ENCODE measurements at regions not wholly inside any gene's neighbourhood (a gene's known extent, or its start where the extent isn't known, plus 50 kb on each side); places are given as distances from the start of the nearest gene placed in this dataset.
"Not testable (repeated sequence)": the region's sequence is repeated elsewhere in the genome, so short reads cannot be mapped to it uniquely, and the experiment has no call there.

GRCh38 chr9:31587146-31587545 is 797.3 kb upstream of the ACO1 start:
- no peak for DNase-seq

GRCh38 chr9:31588006-31588405 is 796.4 kb upstream of the ACO1 start:
- no peak for DNase-seq

- DNase-seq = no peak
Measured at GRCh38 chr9:31588756-31589155, 795.7 kb upstream of the ACO1 start.

GRCh38 chr9:31590091-31590490 is 794.4 kb upstream of the ACO1 start:
- DNase-seq = no peak

- not testable (repeated sequence) for DNase-seq
Measured at GRCh38 chr9:31597086-31597485, 787.4 kb upstream of the ACO1 start.

- DNase-seq = no peak
Measured at GRCh38 chr9:31597977-31598376, 786.5 kb upstream of the ACO1 start.

- no peak for DNase-seq
Measured at GRCh38 chr9:31601666-31602065, 782.8 kb upstream of the ACO1 start.

- no peak for DNase-seq
Measured at GRCh38 chr9:31604531-31604930, 779.9 kb upstream of the ACO1 start.

GRCh38 chr9:31605164-31605563 is 779.3 kb upstream of the ACO1 start:
- no peak for DNase-seq

GRCh38 chr9:31606678-31607077 is 777.8 kb upstream of the ACO1 start:
- DNase-seq = no peak

GRCh38 chr9:31608416-31608815 is 776.0 kb upstream of the ACO1 start:
- DNase-seq = no peak

- DNase-seq = no peak
Measured at GRCh38 chr9:31608881-31609280, 775.6 kb upstream of the ACO1 start.

- DNase-seq = no peak
Measured at GRCh38 chr9:31612336-31613030, 772.0 kb upstream of the ACO1 start.

GRCh38 chr9:31615966-31616365 is 768.5 kb upstream of the ACO1 start:
- no peak for DNase-seq

GRCh38 chr9:31623511-31623910 is 760.9 kb upstream of the ACO1 start:
- no peak for DNase-seq

- no peak for DNase-seq
Measured at GRCh38 chr9:31629292-31629691, 755.2 kb upstream of the ACO1 start.

- no peak for DNase-seq
Measured at GRCh38 chr9:31637265-31637664, 747.2 kb upstream of the ACO1 start.

- no peak for DNase-seq
Measured at GRCh38 chr9:31637861-31638260, 746.6 kb upstream of the ACO1 start.

- no peak for DNase-seq
Measured at GRCh38 chr9:31639451-31639850, 745.0 kb upstream of the ACO1 start.

GRCh38 chr9:31669311-31669710 is 715.1 kb upstream of the ACO1 start:
- no peak for DNase-seq

- DNase-seq = no peak
Measured at GRCh38 chr9:31671011-31671410, 713.4 kb upstream of the ACO1 start.

- no peak for DNase-seq
Measured at GRCh38 chr9:31674264-31674663, 710.2 kb upstream of the ACO1 start.

GRCh38 chr9:31677415-31677814 is 707.0 kb upstream of the ACO1 start:
- no peak for DNase-seq

GRCh38 chr9:31677877-31678276 is 706.6 kb upstream of the ACO1 start:
- DNase-seq = no peak

GRCh38 chr9:31683116-31683515 is 701.3 kb upstream of the ACO1 start:
- DNase-seq = no peak

Measured in cerebellar nuclear complex (tissue), 1 donor.